Mucosa of gallbladder (tissue), 1 donor: ENCODE measurements at regions not wholly inside any gene's neighbourhood (a gene's known extent, or its start where the extent isn't known, plus 50 kb on each side); places are given as distances from the start of the nearest gene placed in this dataset.

Experiments
- DNase-seq: peaks from one replicate; pipeline ENCODE4 v3.0.0-alpha.2; 2020; ENCODE audit warnings: low spot score
- donor health status: DM: no; HTN: no; CAD: no.

- DNase-seq = no peak
These were observed 190.6 kb downstream of the MID1IP1 start for GRCh38 chrX:38991656-38992440.

GRCh38 chrX:38992441-38993096, 191.3 kb downstream of the MID1IP1 start:
- DNase-seq = no peak

- DNase-seq = no peak
These were observed 192.2 kb downstream of the MID1IP1 start for GRCh38 chrX:38993500-38993899.

GRCh38 chrX:38999099-38999498, 197.8 kb downstream of the MID1IP1 start:
- no peak for DNase-seq

- DNase-seq = no peak
These were observed 198.9 kb downstream of the MID1IP1 start for GRCh38 chrX:38999967-39000745.

- DNase-seq = no peak
These were observed 199.5 kb downstream of the MID1IP1 start for GRCh38 chrX:39000802-39001201.

- DNase-seq = no peak
These were observed 201.2 kb downstream of the MID1IP1 start for GRCh38 chrX:39002466-39002865.

GRCh38 chrX:39008549-39008948, 207.3 kb downstream of the MID1IP1 start:
- DNase-seq = no peak

GRCh38 chrX:39011454-39012221, 210.4 kb downstream of the MID1IP1 start:
- peak; percentile 28 for DNase-seq

- DNase-seq = no peak
These were observed 211.4 kb downstream of the MID1IP1 start for GRCh38 chrX:39012621-39013111.

GRCh38 chrX:39016556-39016955, 215.3 kb downstream of the MID1IP1 start:
- no peak for DNase-seq

- DNase-seq = no peak
These were observed 215.8 kb downstream of the MID1IP1 start for GRCh38 chrX:39017077-39017476.

- DNase-seq = no peak
These were observed 216.5 kb downstream of the MID1IP1 start for GRCh38 chrX:39017716-39018115.

- no peak for DNase-seq
These were observed 217.3 kb downstream of the MID1IP1 start for GRCh38 chrX:39018541-39018940.

- no peak for DNase-seq
These were observed 217.8 kb downstream of the MID1IP1 start for GRCh38 chrX:39019056-39019455.

- no peak for DNase-seq
These were observed 218.9 kb downstream of the MID1IP1 start for GRCh38 chrX:39020051-39020669.

GRCh38 chrX:39022106-39022505, 220.8 kb downstream of the MID1IP1 start:
- DNase-seq = no peak

GRCh38 chrX:39029221-39029620, 228.0 kb downstream of the MID1IP1 start:
- DNase-seq = no peak

- no peak for DNase-seq
These were observed 229.4 kb downstream of the MID1IP1 start for GRCh38 chrX:39030636-39031035.

GRCh38 chrX:39039890-39040289, 238.6 kb downstream of the MID1IP1 start:
- DNase-seq = no peak
